HCT116 (cell line): ENCODE measurements at regions not wholly inside any gene's neighbourhood (a gene's known extent, or its start where the extent isn't known, plus 50 kb on each side); places are given as distances from the start of the nearest gene placed in this dataset.

Experiments
- ATAC-seq: fragments of 200-7000 bp; cut with Tn5 transposase; 2 replicates; pipeline ENCODE4 v1.9.1; 2020; ENCODE audit warnings: mild to moderate bottlenecking, moderate library complexity
- BruUV-seq: library from RNA; stranded (reverse); fragments of 400-500 nt; replicated peaks from 2 replicates; lab custom pipeline; 2021; lab: Mats Ljungman, UMichigan
- CTCF ChIA-PET: fragments of 300-600 bp; sonication (Branson Sonifier 250); formaldehyde crosslinking; loops from one replicate; lab custom pipeline; 2021; ENCODE audit warnings: antibody characterized with exemption; lab: Charles Lee
- POLR2A ChIA-PET: fragments of 300-600, 350-600 bp; sonication (Branson Sonifier 250); formaldehyde crosslinking; loops from one replicate; lab custom pipeline; 2021; ENCODE audit warnings: antibody characterized with exemption; lab: Charles Lee
- RAD21 ChIA-PET, 2 experiments: fragments of 300-600 bp; sonication (Branson Sonifier 250); formaldehyde crosslinking; loops; one replicate each; lab custom pipeline; 2023; ENCODE audit warnings: low total read pairs in 2 of 2; ENCODE audit not compliant: uncharacterized antibody in 2 of 2, unreplicated experiment in 2 of 2, low non-redundant PET in 1 of 2; lab: Charles Lee
- DNase-seq: peaks from one replicate; pipeline ENCODE4 v3.0.0-alpha.2; 2010; ENCODE audit warnings: low read depth, low spot score
- H2AFZ ChIP-seq: fragments of 200-600 bp; shearing (Covaris generic), sonication (generic); 2 replicates; pipeline ENCODE4 v1.6.1; 2017; ENCODE audit warnings: low read depth, mixed run types, mixed read lengths, antibody characterized with exemption, low read length; ENCODE audit not compliant: poor library complexity, severe bottlenecking
- H3K27ac ChIP-seq: 2 replicates; pipeline ENCODE4 v1.5.1; 2012; ENCODE audit warnings: low read depth, low read length
- H3K27me3 ChIP-seq: fragments of 200-600 bp; sonication (generic); 2 replicates; pipeline ENCODE4 v1.6.1; 2016; ENCODE audit warnings: mixed run types, low read length, mixed read lengths; ENCODE audit not compliant: insufficient read depth
- H3K36me3 ChIP-seq, 2 experiments: fragments of 200-500 bp in 1 of 2; fragments of 200-600 bp in 1 of 2; sonication (Bioruptor generic) in 1 of 2; sonication (generic) in 1 of 2; 2 replicates each; pipeline versions ENCODE4 v1.5.1 to v1.6.1; 2014 to 2016; ENCODE audit warnings: low read length in 2 of 2, inconsistent platforms in 1 of 2, mixed read lengths in 1 of 2, mixed run types in 1 of 2; ENCODE audit not compliant: insufficient read depth in 2 of 2, control insufficient read depth in 1 of 2
- H3K4me1 ChIP-seq, 2 experiments: fragments of 200-600 bp in 1 of 2; sonication (generic) in 1 of 2; 2 replicates each; pipeline versions ENCODE4 v1.5.1 to v1.6.1; 2012 to 2017; ENCODE audit warnings: low read length in 2 of 2, inconsistent platforms in 1 of 2, mild to moderate bottlenecking in 1 of 2, mixed read lengths in 1 of 2, mixed run types in 1 of 2, moderate library complexity in 1 of 2; ENCODE audit not compliant: insufficient read depth in 2 of 2, control insufficient read depth in 1 of 2
- H3K4me2 ChIP-seq: fragments of 200-600 bp; sonication (generic); 2 replicates; pipeline ENCODE4 v1.6.1; 2017; ENCODE audit warnings: mixed run types, low read length, mixed read lengths
- H3K4me3 ChIP-seq, 2 experiments: fragments of 200-600 bp in 1 of 2; sonication (generic) in 1 of 2; replicated peaks in 1 of 2; 2 replicates each; pipeline ENCODE4 v1.5.1; 2011 to 2016; ENCODE audit warnings: low read length in 2 of 2, control low read depth in 1 of 2, low read depth in 1 of 2, mild to moderate bottlenecking in 1 of 2, mixed read lengths in 1 of 2, mixed run types in 1 of 2
- H3K79me2 ChIP-seq: fragments of 200-600 bp; sonication (generic); 2 replicates; pipeline ENCODE4 v1.6.1; 2017; ENCODE audit warnings: mild to moderate bottlenecking, mixed run types, low read length, moderate library complexity, mixed read lengths; ENCODE audit not compliant: insufficient read depth
- H3K9ac ChIP-seq: fragments of 200-600 bp; sonication (generic); 2 replicates; pipeline ENCODE4 v1.6.1; 2016; ENCODE audit warnings: low read length, mixed read lengths
- H3K9me2 ChIP-seq: fragments of 200-600 bp; sonication (generic), shearing (Covaris generic); 2 replicates; pipeline ENCODE4 v1.6.1; 2017; ENCODE audit warnings: mixed run types, mild to moderate bottlenecking, moderate library complexity; ENCODE audit not compliant: insufficient read depth
- H3K9me3 ChIP-seq, 2 experiments: fragments of 200-500 bp in 1 of 2; fragments of 200-600 bp in 1 of 2; sonication (Bioruptor generic) in 1 of 2; sonication (generic) in 1 of 2; 2 replicates each; pipeline ENCODE4 v1.6.1; 2014 to 2017; ENCODE audit warnings: low read length in 2 of 2, mixed read lengths in 2 of 2, inconsistent platforms in 1 of 2, low read depth in 1 of 2, mild to moderate bottlenecking in 1 of 2, mixed run types in 1 of 2, moderate library complexity in 1 of 2; ENCODE audit not compliant: control insufficient read depth in 1 of 2, insufficient read depth in 1 of 2
- H4K20me1 ChIP-seq: fragments of 200-600 bp; sonication (generic), shearing (Covaris generic); 2 replicates; pipeline ENCODE4 v1.6.1; 2017; ENCODE audit warnings: mixed run types, mild to moderate bottlenecking, moderate library complexity; ENCODE audit not compliant: insufficient read depth
- ATF3 ChIP-seq: IDR thresholded peaks from 2 replicates; pipeline ENCODE4 v1.6.1; 2012
- CBX3 ChIP-seq: IDR thresholded peaks from 2 replicates; pipeline ENCODE4 v1.6.1; 2012; ENCODE audit warnings: low read depth
- CEBPB ChIP-seq: IDR thresholded peaks from 2 replicates; pipeline ENCODE4 v1.6.1; 2012; ENCODE audit warnings: low read depth
- EGR1 ChIP-seq: IDR thresholded peaks from 2 replicates; pipeline ENCODE4 v1.6.1; 2012; ENCODE audit warnings: low read depth
- ELF1 ChIP-seq: IDR thresholded peaks from 2 replicates; pipeline ENCODE4 v1.6.1; 2012; ENCODE audit warnings: low read depth, borderline replicate concordance
- JUND ChIP-seq: IDR thresholded peaks from 2 replicates; pipeline ENCODE4 v1.6.1; 2012
- POLR2A ChIP-seq: IDR thresholded peaks from 2 replicates; pipeline ENCODE4 v1.7.0; 2011; ENCODE audit warnings: borderline replicate concordance; ENCODE audit not compliant: insufficient read depth, insufficient read length; ENCODE audit errors: extremely low read depth
- POLR2AphosphoS5 ChIP-seq: IDR thresholded peaks from 2 replicates; pipeline ENCODE4 v1.6.1; 2011; ENCODE audit warnings: mild to moderate bottlenecking, low read depth, low read length, moderate library complexity
- RAD21 ChIP-seq: IDR thresholded peaks from 2 replicates; pipeline ENCODE4 v1.6.1; 2012; ENCODE audit warnings: low read depth, mild to moderate bottlenecking
- SIN3A ChIP-seq: IDR thresholded peaks from 2 replicates; pipeline ENCODE4 v1.6.1; 2012; ENCODE audit warnings: low read depth
- SP1 ChIP-seq: IDR thresholded peaks from 2 replicates; pipeline ENCODE4 v1.6.1; 2012; ENCODE audit warnings: low read depth
- SRF ChIP-seq: IDR thresholded peaks from 2 replicates; pipeline ENCODE4 v1.6.1; 2012; ENCODE audit warnings: low read depth
- TCF7L2 ChIP-seq: IDR thresholded peaks from 2 replicates; pipeline ENCODE4 v1.7.0; 2011; ENCODE audit warnings: borderline replicate concordance, inconsistent platforms; ENCODE audit not compliant: insufficient read depth, insufficient read length; ENCODE audit errors: extremely low read depth
- YY1 ChIP-seq: IDR thresholded peaks from 2 replicates; pipeline ENCODE4 v1.6.1; 2011; ENCODE audit warnings: low read length, low read depth, moderate library complexity, mild to moderate bottlenecking; ENCODE audit not compliant: insufficient replicate concordance; ENCODE audit errors: extremely low read depth
- ZBTB33 ChIP-seq: IDR thresholded peaks from 2 replicates; pipeline ENCODE4 v1.6.1; 2011; ENCODE audit warnings: mild to moderate bottlenecking, low read length, moderate library complexity; ENCODE audit not compliant: insufficient replicate concordance; ENCODE audit errors: extremely low read depth
- ZNF274 ChIP-seq: fragments of 200-500 bp; sonication (Bioruptor generic); IDR thresholded peaks from 2 replicates; pipeline ENCODE4 v1.6.1; 2014; ENCODE audit warnings: mild to moderate bottlenecking, low read depth, low read length, inconsistent platforms
- intact Hi-C: fragments of 100-400 bp; cut with micrococcal nuclease; formaldehyde crosslinking; loops from 2 replicates; pipeline ENCODE4 v1.10.0; 2022
- TF ChIP-seq, protein P1 (sequence below): IDR thresholded peaks from 2 replicates; pipeline ENCODE4 v1.6.1; 2012; ENCODE audit warnings: low read depth
- TF ChIP-seq, protein P2 (sequence below), 3 experiments: fragments of 200-600 bp in 1 of 3; sonication (generic) in 1 of 3; IDR thresholded peaks in 2 of 3; conservative IDR thresholded peaks in 1 of 3; 2 replicates each; pipeline ENCODE4 v1.5.1; 2012 to 2017; ENCODE audit warnings: low read depth in 2 of 3, low read length in 2 of 3, antibody characterized with exemption in 1 of 3, borderline replicate concordance in 1 of 3, control low read depth in 1 of 3, mild to moderate bottlenecking in 1 of 3, mixed read lengths in 1 of 3, mixed run types in 1 of 3, moderate library complexity in 1 of 3; ENCODE audit not compliant: insufficient read depth in 1 of 3

DNA sequence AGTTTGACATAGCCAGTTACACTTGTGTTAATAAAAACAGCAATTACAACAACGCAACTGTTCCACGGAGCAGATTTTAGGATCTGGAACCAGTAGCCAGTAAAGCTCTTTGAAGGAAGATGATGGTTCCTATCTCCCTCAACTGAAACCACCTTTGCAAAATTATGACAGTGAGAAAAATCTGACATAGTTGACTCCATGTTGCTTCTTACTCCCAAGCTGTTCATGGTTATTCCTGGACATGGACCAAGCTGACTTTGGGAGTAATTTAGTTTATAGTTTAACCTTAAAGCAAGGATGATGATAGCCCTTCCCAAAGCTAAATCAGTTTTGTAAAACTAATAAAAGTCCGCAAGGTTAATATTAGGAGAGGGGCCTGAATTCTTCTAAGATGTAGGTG, 518.0 kb upstream of the ZP4 start:
- H3K27me3 ChIP-seq = no peaks in the 10 kb centered on the region
- ATAC-seq = no peak
- H3K36me3 ChIP-seq = no peaks in the 10 kb centered on the region
- CTCF ChIA-PET = no interaction called here
- intact Hi-C loops = no loop called here
- peaks cover 7 to 9% of the 10 kb centered on the region in 2 experiments; a peak in 2 of 4 replicates for H3K9me3 ChIP-seq
- H3K4me1 ChIP-seq = no peaks in the 10 kb centered on the region
- H3K9ac ChIP-seq = no peak overlapping the region
- RAD21 ChIA-PET = no interaction called here
- TF ChIP-seq TCF7L2 (no peak), CEBPB (no peak), ELF1 (no peak), CBX3 (no peak), SIN3A (no peak), JUND (no peak), ATF3 (no peak), SP1 (no peak), EGR1 (no peak), RAD21 (no peak), POLR2AphosphoS5 (no peak), ZBTB33 (no peak), SRF (no peak), ZNF274 (no peak), YY1 (no peak), POLR2A (no peak)
- TF ChIP-seq, protein P1, sequence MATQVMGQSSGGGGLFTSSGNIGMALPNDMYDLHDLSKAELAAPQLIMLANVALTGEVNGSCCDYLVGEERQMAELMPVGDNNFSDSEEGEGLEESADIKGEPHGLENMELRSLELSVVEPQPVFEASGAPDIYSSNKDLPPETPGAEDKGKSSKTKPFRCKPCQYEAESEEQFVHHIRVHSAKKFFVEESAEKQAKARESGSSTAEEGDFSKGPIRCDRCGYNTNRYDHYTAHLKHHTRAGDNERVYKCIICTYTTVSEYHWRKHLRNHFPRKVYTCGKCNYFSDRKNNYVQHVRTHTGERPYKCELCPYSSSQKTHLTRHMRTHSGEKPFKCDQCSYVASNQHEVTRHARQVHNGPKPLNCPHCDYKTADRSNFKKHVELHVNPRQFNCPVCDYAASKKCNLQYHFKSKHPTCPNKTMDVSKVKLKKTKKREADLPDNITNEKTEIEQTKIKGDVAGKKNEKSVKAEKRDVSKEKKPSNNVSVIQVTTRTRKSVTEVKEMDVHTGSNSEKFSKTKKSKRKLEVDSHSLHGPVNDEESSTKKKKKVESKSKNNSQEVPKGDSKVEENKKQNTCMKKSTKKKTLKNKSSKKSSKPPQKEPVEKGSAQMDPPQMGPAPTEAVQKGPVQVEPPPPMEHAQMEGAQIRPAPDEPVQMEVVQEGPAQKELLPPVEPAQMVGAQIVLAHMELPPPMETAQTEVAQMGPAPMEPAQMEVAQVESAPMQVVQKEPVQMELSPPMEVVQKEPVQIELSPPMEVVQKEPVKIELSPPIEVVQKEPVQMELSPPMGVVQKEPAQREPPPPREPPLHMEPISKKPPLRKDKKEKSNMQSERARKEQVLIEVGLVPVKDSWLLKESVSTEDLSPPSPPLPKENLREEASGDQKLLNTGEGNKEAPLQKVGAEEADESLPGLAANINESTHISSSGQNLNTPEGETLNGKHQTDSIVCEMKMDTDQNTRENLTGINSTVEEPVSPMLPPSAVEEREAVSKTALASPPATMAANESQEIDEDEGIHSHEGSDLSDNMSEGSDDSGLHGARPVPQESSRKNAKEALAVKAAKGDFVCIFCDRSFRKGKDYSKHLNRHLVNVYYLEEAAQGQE = no peak
- TF ChIP-seq, protein P2, sequence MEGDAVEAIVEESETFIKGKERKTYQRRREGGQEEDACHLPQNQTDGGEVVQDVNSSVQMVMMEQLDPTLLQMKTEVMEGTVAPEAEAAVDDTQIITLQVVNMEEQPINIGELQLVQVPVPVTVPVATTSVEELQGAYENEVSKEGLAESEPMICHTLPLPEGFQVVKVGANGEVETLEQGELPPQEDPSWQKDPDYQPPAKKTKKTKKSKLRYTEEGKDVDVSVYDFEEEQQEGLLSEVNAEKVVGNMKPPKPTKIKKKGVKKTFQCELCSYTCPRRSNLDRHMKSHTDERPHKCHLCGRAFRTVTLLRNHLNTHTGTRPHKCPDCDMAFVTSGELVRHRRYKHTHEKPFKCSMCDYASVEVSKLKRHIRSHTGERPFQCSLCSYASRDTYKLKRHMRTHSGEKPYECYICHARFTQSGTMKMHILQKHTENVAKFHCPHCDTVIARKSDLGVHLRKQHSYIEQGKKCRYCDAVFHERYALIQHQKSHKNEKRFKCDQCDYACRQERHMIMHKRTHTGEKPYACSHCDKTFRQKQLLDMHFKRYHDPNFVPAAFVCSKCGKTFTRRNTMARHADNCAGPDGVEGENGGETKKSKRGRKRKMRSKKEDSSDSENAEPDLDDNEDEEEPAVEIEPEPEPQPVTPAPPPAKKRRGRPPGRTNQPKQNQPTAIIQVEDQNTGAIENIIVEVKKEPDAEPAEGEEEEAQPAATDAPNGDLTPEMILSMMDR (IDR thresholded peaks at IDR 0.05 in 2 of 3, conservative IDR thresholded peaks at IDR 0.05 in 1 of 3; ENCODE audit: borderline replicate concordance in 1 of 3, insufficient read depth in 1 of 3, low read depth in 2 of 3, low read length in 2 of 3) = no peak
- TF ChIP-seq, all 23 proteins: peak for 0
- no TSS peak for BruUV-seq
- no peak overlapping the region for H3K4me2 ChIP-seq
- H3K79me2 ChIP-seq = no peaks in the 10 kb centered on the region
- no peaks in the 10 kb centered on the region for H3K9me2 ChIP-seq
- no peak for DNase-seq
- no peaks in the 10 kb centered on the region for H4K20me1 ChIP-seq
- H3K4me3 ChIP-seq = no peak overlapping the region
- POLR2A ChIA-PET = no interaction called here
- H3K27ac ChIP-seq = no peak overlapping the region
- H2AFZ ChIP-seq = no peak overlapping the region
